GM18499 (cell line): ENCODE measurements at regions not wholly inside any gene's neighbourhood (a gene's known extent, or its start where the extent isn't known, plus 50 kb on each side); places are given as distances from the start of the nearest gene placed in this dataset.

Experiments used
- ATAC-seq: cut with Tn5 transposase; IDR thresholded peaks from one replicate; pipeline ENCODE4 v1.9.1; 2021; ENCODE audit warnings: moderate number of reproducible peaks; ENCODE audit not compliant: insufficient read depth, unreplicated experiment

DNA sequence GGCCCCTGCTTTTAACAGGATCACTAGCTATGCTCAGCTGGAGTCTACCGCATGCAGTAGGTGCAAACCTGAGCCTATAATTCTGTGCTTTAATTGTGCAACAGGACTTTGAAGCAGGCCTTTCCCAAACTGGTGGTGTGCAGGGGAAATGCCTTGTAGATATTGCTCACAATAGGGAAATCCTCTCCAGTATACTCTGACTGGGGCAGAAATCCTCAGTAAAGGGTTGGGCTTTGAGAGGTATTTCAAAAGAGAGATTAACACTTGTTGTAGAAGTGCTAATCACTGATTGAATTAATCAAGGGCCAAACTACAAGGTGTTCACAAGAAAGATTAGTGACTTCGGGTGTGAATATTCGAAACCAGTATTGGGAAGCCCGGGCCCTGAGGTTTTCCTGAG, 58.5 kb upstream of the EXOC6 start:
- ATAC-seq: no peak

GRCh38 chr10:92790440-92790839, 57.9 kb upstream of the EXOC6 start:
- no peak for ATAC-seq

GRCh38 chr10:92792661-92793060, 55.7 kb upstream of the EXOC6 start:
- no peak for ATAC-seq
